ENCODE measurements at regions not wholly inside any gene's neighbourhood (a gene's known extent, or its start where the extent isn't known, plus 50 kb on each side); places are given as distances from the start of the nearest gene placed in this dataset.

DNA sequence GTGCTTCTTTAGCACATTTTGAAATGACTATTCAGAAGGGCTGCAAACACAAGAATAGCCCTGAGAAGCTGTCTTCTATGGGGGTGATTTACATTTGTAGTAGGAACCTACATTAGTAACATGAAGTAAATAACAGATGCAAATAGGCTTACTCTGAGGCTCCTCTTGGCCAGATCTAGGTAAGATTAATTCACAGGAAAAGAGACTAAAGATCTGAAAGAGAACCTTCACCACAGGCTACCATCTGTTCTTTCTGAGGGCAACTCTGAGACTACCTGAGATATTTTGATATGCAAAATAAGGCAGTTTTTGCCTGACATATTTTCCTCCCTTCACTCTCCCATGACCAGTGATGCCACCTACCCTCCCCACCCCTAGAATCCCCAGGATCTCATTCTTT, 1267.8 kb downstream of the PLA2G4A start:
- no peak for DNase-seq (ENCODE audit: low read depth, low spot score)
- Histone ChIP-seq H3K4me3 (no peak overlapping the region), H3K36me3 (ENCODE audit: insufficient read depth, low read length) (no peaks in the 10 kb centered on the region), H3K9me3 (ENCODE audit: low read depth, low read length) (no peaks in the 10 kb centered on the region), H3K27ac (no peak overlapping the region), H3K9ac (ENCODE audit: insufficient read length) (no peak overlapping the region)
- TF ChIP-seq POLR2AphosphoS5 (IDR thresholded peaks at IDR 0.05; ENCODE audit: borderline replicate concordance, low read depth, low read length) (no peak), EZH2 (IDR thresholded peaks at IDR 0.05) (no peak)

- no peaks in the 10 kb centered on the region for H3K9me3 ChIP-seq (ENCODE audit: low read depth, low read length)
- H3K9ac ChIP-seq (ENCODE audit: insufficient read length): no peak overlapping the region
- TF ChIP-seq POLR2AphosphoS5 (IDR thresholded peaks at IDR 0.05; ENCODE audit: borderline replicate concordance, low read depth, low read length): no peak
- no peak for TF ChIP-seq FOXP2 (optimal IDR thresholded peaks at IDR 0.05; ENCODE audit: control extremely low read depth, extremely low read length, insufficient read depth)
- H3K27ac ChIP-seq: no peak overlapping the region
- H3K4me3 ChIP-seq: no peak overlapping the region
- DNase-seq (ENCODE audit: low read depth, low spot score): no peak
- H3K36me3 ChIP-seq (ENCODE audit: insufficient read depth, low read length): no peaks in the 10 kb centered on the region
Measured at GRCh38 chr1:188117436-188117835, 1288.7 kb downstream of the PLA2G4A start.

GRCh38 chr1:188122646-188123045, 1293.9 kb downstream of the PLA2G4A start:
- no peak overlapping the region for H3K9ac ChIP-seq (ENCODE audit: insufficient read length)
- no peak for DNase-seq (ENCODE audit: low read depth, low spot score)
- H3K4me3 ChIP-seq: no peak overlapping the region
- TF ChIP-seq EZH2 (IDR thresholded peaks at IDR 0.05): no peak
- no peak for TF ChIP-seq POLR2AphosphoS5 (IDR thresholded peaks at IDR 0.05; ENCODE audit: borderline replicate concordance, low read depth, low read length)
- no peak overlapping the region for H3K27ac ChIP-seq
- H3K36me3 ChIP-seq (ENCODE audit: insufficient read depth, low read length): no peaks in the 10 kb centered on the region
- H3K9me3 ChIP-seq (ENCODE audit: low read depth, low read length): no peaks in the 10 kb centered on the region

DNA sequence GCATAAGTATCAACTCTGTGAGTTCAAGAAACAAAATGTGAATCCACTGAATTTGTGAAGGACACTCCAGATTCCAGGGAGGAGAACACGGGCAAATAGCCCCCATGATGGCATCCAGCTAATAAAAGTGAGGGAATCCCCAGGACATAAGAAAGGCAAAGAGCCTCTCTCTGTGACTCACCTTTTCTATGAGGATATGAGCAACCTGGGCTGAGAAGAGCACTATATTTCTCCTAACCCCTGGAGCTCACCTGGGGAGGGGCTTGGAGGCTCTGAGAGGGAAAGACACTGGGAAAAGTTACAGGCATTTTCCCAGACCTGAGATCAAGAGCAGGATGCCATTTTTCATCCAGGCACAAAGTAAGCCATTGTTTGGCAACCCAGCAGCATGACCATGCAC, 1298.8 kb downstream of the PLA2G4A start:
- H3K9me3 ChIP-seq (ENCODE audit: low read depth, low read length): no peaks in the 10 kb centered on the region
- DNase-seq (ENCODE audit: low read depth, low spot score): no peak
- no peak overlapping the region for H3K4me3 ChIP-seq
- no peak overlapping the region for H3K27ac ChIP-seq
- no peak overlapping the region for H3K9ac ChIP-seq (ENCODE audit: insufficient read length)
- TF ChIP-seq EZH2 (IDR thresholded peaks at IDR 0.05) (no peak), POLR2AphosphoS5 (IDR thresholded peaks at IDR 0.05; ENCODE audit: borderline replicate concordance, low read depth, low read length) (no peak), FOXP2 (optimal IDR thresholded peaks at IDR 0.05; ENCODE audit: control extremely low read depth, extremely low read length, insufficient read depth) (no peak)
- no peaks in the 10 kb centered on the region for H3K36me3 ChIP-seq (ENCODE audit: insufficient read depth, low read length)

- Histone ChIP-seq H3K4me3 (no peak overlapping the region), H3K36me3 (ENCODE audit: insufficient read depth, low read length) (no peaks in the 10 kb centered on the region), H3K9ac (ENCODE audit: insufficient read length) (no peak overlapping the region), H3K9me3 (ENCODE audit: low read depth, low read length) (no peaks in the 10 kb centered on the region), H3K27ac (no peak overlapping the region)
- TF ChIP-seq POLR2AphosphoS5 (IDR thresholded peaks at IDR 0.05; ENCODE audit: borderline replicate concordance, low read depth, low read length): no peak
- no peak for TF ChIP-seq EZH2 (IDR thresholded peaks at IDR 0.05)
- no peak for TF ChIP-seq FOXP2 (optimal IDR thresholded peaks at IDR 0.05; ENCODE audit: control extremely low read depth, extremely low read length, insufficient read depth)
- DNase-seq (ENCODE audit: low read depth, low spot score): no peak
Measured at GRCh38 chr1:188128761-188129160, 1300.0 kb downstream of the PLA2G4A start.

- no peak overlapping the region for H3K4me3 ChIP-seq
- no peak overlapping the region for H3K27ac ChIP-seq
- no peak for DNase-seq (ENCODE audit: low read depth, low spot score)
- no peaks in the 10 kb centered on the region for H3K9me3 ChIP-seq (ENCODE audit: low read depth, low read length)
- H3K36me3 ChIP-seq (ENCODE audit: insufficient read depth, low read length): no peaks in the 10 kb centered on the region
- no peak overlapping the region for H3K9ac ChIP-seq (ENCODE audit: insufficient read length)
- TF ChIP-seq EZH2 (IDR thresholded peaks at IDR 0.05) (no peak), FOXP2 (optimal IDR thresholded peaks at IDR 0.05; ENCODE audit: control extremely low read depth, extremely low read length, insufficient read depth) (no peak), POLR2AphosphoS5 (IDR thresholded peaks at IDR 0.05; ENCODE audit: borderline replicate concordance, low read depth, low read length) (no peak)
Measured at GRCh38 chr1:188129856-188130838, 1301.4 kb downstream of the PLA2G4A start.

DNA sequence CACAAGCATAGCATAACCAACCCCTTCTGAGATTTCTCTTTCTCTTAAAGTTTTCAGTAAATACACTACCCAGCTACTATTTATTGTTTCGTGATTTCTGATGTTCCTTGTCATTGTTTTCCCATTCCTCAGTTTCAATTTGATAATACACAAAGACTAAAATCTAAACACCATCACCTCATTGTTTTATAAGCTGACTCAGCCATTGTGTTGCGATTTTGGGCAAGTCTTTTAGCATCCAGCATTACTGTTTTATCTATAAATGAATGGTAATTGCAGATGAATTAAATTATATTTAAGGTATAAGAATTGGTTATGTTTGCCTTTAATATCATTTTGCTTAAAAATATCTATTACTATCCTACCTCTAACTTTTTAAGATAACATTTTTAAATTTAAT, 1308.5 kb downstream of the PLA2G4A start:
- H3K9ac ChIP-seq (ENCODE audit: insufficient read length): no peak overlapping the region
- no peak for DNase-seq (ENCODE audit: low read depth, low spot score)
- H3K9me3 ChIP-seq (ENCODE audit: low read depth, low read length): no peaks in the 10 kb centered on the region
- H3K36me3 ChIP-seq (ENCODE audit: insufficient read depth, low read length): no peaks in the 10 kb centered on the region
- TF ChIP-seq FOXP2 (optimal IDR thresholded peaks at IDR 0.05; ENCODE audit: control extremely low read depth, extremely low read length, insufficient read depth) (no peak), POLR2AphosphoS5 (IDR thresholded peaks at IDR 0.05; ENCODE audit: borderline replicate concordance, low read depth, low read length) (no peak), EZH2 (IDR thresholded peaks at IDR 0.05) (no peak)
- H3K27ac ChIP-seq: no peak overlapping the region
- H3K4me3 ChIP-seq: no peak overlapping the region

DNA sequence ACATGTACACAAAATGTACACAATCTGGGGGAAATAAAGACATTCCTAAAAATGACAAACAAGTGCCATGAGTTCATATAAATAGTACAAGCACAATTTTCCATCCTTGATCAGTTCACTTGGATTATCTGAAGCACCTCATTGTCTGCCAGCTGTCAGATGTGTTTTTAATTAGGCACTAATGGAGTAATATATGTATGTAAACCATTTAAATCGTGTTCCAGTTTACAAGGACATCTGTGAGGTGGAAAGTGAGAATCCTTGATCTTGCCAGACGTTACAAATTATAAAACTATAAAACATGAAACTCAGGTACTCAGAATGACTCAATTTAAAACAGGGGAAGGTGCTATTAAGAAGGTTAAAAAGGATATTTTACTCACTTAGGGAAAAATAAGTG, 1312.2 kb downstream of the PLA2G4A start:
- no peaks in the 10 kb centered on the region for H3K9me3 ChIP-seq (ENCODE audit: low read depth, low read length)
- H3K4me3 ChIP-seq: no peak overlapping the region
- TF ChIP-seq FOXP2 (optimal IDR thresholded peaks at IDR 0.05; ENCODE audit: control extremely low read depth, extremely low read length, insufficient read depth): no peak
- no peak for TF ChIP-seq POLR2AphosphoS5 (IDR thresholded peaks at IDR 0.05; ENCODE audit: borderline replicate concordance, low read depth, low read length)
- TF ChIP-seq EZH2 (IDR thresholded peaks at IDR 0.05): no peak
- no peak overlapping the region for H3K9ac ChIP-seq (ENCODE audit: insufficient read length)
- H3K27ac ChIP-seq: no peak overlapping the region
- DNase-seq (ENCODE audit: low read depth, low spot score): no peak
- H3K36me3 ChIP-seq (ENCODE audit: insufficient read depth, low read length): no peaks in the 10 kb centered on the region

DNA sequence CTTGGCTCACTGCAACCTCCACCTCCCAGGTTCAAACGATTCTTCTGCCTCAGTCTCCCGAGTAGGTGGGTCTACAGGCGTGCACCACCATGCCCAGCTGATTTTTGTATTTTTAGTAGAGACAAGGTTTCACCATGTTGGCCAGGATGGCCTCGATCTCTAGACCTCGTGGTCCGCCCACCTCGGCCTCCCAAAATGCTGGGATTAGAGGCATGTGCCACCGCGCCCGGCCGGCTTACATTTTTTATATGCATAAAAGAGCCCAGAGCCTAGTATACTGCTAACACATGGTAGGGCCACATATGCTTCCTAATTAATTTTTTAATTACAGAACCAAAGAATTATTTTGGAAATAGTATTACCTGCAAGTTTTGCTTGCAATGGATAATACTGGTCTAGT, 1325.4 kb downstream of the PLA2G4A start:
- Histone ChIP-seq H3K9ac (ENCODE audit: insufficient read length) (no peak overlapping the region), H3K27ac (no peak overlapping the region), H3K4me3 (no peak overlapping the region), H3K9me3 (ENCODE audit: low read depth, low read length) (no peaks in the 10 kb centered on the region), H3K36me3 (ENCODE audit: insufficient read depth, low read length) (no peaks in the 10 kb centered on the region)
- no peak for TF ChIP-seq POLR2AphosphoS5 (IDR thresholded peaks at IDR 0.05; ENCODE audit: borderline replicate concordance, low read depth, low read length)
- DNase-seq (ENCODE audit: low read depth, low spot score): no peak

All from SK-N-MC (cell line).